Peyer's patch (tissue), 4 donors: ENCODE measurements at regions not wholly inside any gene's neighbourhood (a gene's known extent, or its start where the extent isn't known, plus 50 kb on each side); places are given as distances from the start of the nearest gene placed in this dataset.
A peak's percentile ranks its signal among the peaks of the same experiment; 100 is the strongest.

Experiments
- DNase-seq, 3 donors: peaks; one replicate each; pipeline ENCODE4 v3.0.0-alpha.2; 2017 to 2019
- H3K27ac ChIP-seq, 4 donors: fragments of 200-600 bp; sonication (generic); one replicate each; pipeline ENCODE4 v1.5.1; 2016 to 2019
- H3K27me3 ChIP-seq, 2 donors: fragments of 200-600 bp; sonication (generic); one replicate each; pipeline ENCODE4 v1.5.1; 2019
- H3K36me3 ChIP-seq, 3 donors: fragments of 200-600 bp; sonication (generic); one replicate each; pipeline ENCODE4 v1.5.1; 2016 to 2019
- H3K4me1 ChIP-seq, 4 donors: fragments of 200-600 bp; sonication (generic); one replicate each; pipeline ENCODE4 v1.5.1; 2016 to 2019
- H3K4me3 ChIP-seq, 4 donors: fragments of 200-600 bp; sonication (generic); 1 replicate in 3 of 4; 2 replicates in 1 of 4; pipeline ENCODE4 v1.5.1; 2016 to 2019; ENCODE audit warnings: mild to moderate bottlenecking in 1 of 4
- H3K9me3 ChIP-seq, 4 donors: fragments of 200-600 bp; sonication (generic); one replicate each; pipeline ENCODE4 v1.5.1; 2016 to 2019; ENCODE audit warnings: mild to moderate bottlenecking in 1 of 4
- CTCF ChIP-seq, 6 experiments: fragments of 450-650 bp in 4 of 6; fragments of 200-600 bp in 2 of 6; sonication (generic) in 1 of 6; IDR thresholded peaks; one replicate each; pipeline ENCODE4 v1.5.1; 2017 to 2019; ENCODE audit warnings: antibody characterized with exemption in 6 of 6, mild to moderate bottlenecking in 3 of 6, moderate library complexity in 1 of 6
- POLR2A ChIP-seq, 2 donors: fragments of 450-650 bp; IDR thresholded peaks; one replicate each; pipeline ENCODE4 v1.5.1; 2017; ENCODE audit warnings: antibody characterized with exemption in 2 of 2, mild to moderate bottlenecking in 2 of 2, moderate library complexity in 2 of 2

- no peak overlapping the region for H3K4me3 ChIP-seq
- H3K36me3 ChIP-seq: no peaks in the 10 kb centered on the region
- peak in 1 of 3 donors; percentile 84 for DNase-seq
- H3K27ac ChIP-seq: peak overlapping the region in 1 of 4 donors; percentile 60
- H3K27me3 ChIP-seq: no peaks in the 10 kb centered on the region
- no peaks in the 10 kb centered on the region for H3K9me3 ChIP-seq
- H3K4me1 ChIP-seq: peaks cover 0 to 16% (median 3%) of the 10 kb centered on the region in 4 donors
- TF ChIP-seq CTCF (IDR thresholded peaks at IDR 0.05): no peak
- TF ChIP-seq POLR2A (IDR thresholded peaks at IDR 0.05): no peak
Observed at GRCh38 chr2:8412082-8412481, 269.8 kb upstream of the ID2 start.

GRCh38 chr2:8412586-8412985 is 269.3 kb upstream of the ID2 start:
- peak overlapping the region in 2 of 4 donors; percentile 15 to 60 for H3K27ac ChIP-seq
- peaks cover 0 to 16% (median 3%) of the 10 kb centered on the region in 4 donors for H3K4me1 ChIP-seq
- TF ChIP-seq CTCF (IDR thresholded peaks at IDR 0.05) (no peak), POLR2A (IDR thresholded peaks at IDR 0.05) (no peak)
- H3K4me3 ChIP-seq: no peak overlapping the region
- H3K27me3 ChIP-seq: no peaks in the 10 kb centered on the region
- H3K36me3 ChIP-seq: no peaks in the 10 kb centered on the region
- H3K9me3 ChIP-seq: no peaks in the 10 kb centered on the region
- no peak for DNase-seq

GRCh38 chr2:8413589-8414135 is 268.2 kb upstream of the ID2 start:
- H3K27ac ChIP-seq: peak overlapping the region in 1 of 4 donors; percentile 53
- TF ChIP-seq POLR2A (IDR thresholded peaks at IDR 0.05): no peak
- peak in 1 of 6 experiments; percentile 13 for TF ChIP-seq CTCF (IDR thresholded peaks at IDR 0.05)
- no peaks in the 10 kb centered on the region for H3K9me3 ChIP-seq
- no peaks in the 10 kb centered on the region for H3K36me3 ChIP-seq
- no peak overlapping the region for H3K4me3 ChIP-seq
- H3K4me1 ChIP-seq: peaks cover 0 to 16% (median 3%) of the 10 kb centered on the region in 4 donors
- H3K27me3 ChIP-seq: no peaks in the 10 kb centered on the region
- DNase-seq: peak in 1 of 3 donors; percentile 66

GRCh38 chr2:8414946-8415879 is 266.6 kb upstream of the ID2 start:
- Histone ChIP-seq H3K27me3 (no peaks in the 10 kb centered on the region), H3K27ac (no peak overlapping the region), H3K9me3 (no peaks in the 10 kb centered on the region), H3K36me3 (no peaks in the 10 kb centered on the region), H3K4me1 (peaks cover 0 to 12% (median 3%) of the 10 kb centered on the region in 4 donors), H3K4me3 (no peak overlapping the region)
- no peak for TF ChIP-seq POLR2A (IDR thresholded peaks at IDR 0.05)
- no peak for TF ChIP-seq CTCF (IDR thresholded peaks at IDR 0.05)
- DNase-seq: no peak

GRCh38 chr2:8416001-8416571 is 265.8 kb upstream of the ID2 start:
- Histone ChIP-seq H3K36me3 (no peaks in the 10 kb centered on the region), H3K4me3 (no peak overlapping the region), H3K4me1 (peaks cover 0 to 12% (median 3%) of the 10 kb centered on the region in 4 donors), H3K27me3 (no peaks in the 10 kb centered on the region), H3K9me3 (no peaks in the 10 kb centered on the region), H3K27ac (no peak overlapping the region)
- no peak for DNase-seq
- no peak for TF ChIP-seq CTCF (IDR thresholded peaks at IDR 0.05)
- no peak for TF ChIP-seq POLR2A (IDR thresholded peaks at IDR 0.05)
